HG02884 (cell line): ENCODE measurements at regions not wholly inside any gene's neighbourhood (a gene's known extent, or its start where the extent isn't known, plus 50 kb on each side); places are given as distances from the start of the nearest gene placed in this dataset.

Experiments
- ATAC-seq: cut with Tn5 transposase; IDR thresholded peaks from one replicate; pipeline ENCODE4 v1.9.1; 2021; ENCODE audit warnings: mild to moderate bottlenecking, moderate library complexity; ENCODE audit not compliant: unreplicated experiment

DNA sequence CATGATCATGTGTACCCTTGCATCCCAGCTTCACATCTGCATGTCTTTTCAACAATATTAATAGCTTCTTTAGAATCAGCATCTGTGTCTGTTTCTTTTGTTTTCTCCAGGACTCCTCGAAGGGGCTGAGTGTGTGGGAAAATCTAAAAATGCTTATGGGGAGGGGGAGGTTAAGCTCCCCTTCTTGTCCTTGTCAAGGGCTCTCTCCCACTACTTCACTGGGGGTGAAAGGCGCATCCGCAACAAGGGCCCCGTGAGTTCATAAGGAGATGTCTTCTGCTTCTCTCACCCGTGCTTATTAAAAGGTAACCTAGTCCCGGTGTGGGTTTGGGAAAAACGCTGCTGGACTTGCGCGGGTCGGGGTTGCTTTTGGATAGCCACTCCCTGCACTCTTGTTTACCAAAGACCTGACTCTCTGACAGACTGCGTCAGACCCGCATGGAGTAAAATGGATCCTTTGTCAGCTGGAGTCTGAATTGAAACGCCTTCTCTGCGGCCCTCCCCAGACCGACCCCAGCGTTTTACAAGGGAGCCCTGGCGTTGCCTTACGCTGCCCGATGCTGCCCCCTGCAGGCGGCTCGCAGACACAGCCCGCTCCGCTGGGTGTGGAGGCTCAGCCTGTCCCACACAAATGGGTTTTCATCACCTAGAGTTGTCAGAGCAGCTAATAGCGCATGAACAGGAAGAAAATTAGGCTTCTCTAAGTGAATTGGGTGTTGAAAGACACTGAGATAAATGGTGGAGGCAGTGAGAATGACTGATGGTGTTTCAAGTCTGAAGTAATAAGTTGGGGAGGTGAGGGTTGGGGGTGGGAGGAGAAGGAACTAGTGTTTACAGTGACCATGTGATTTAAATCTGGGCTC, 53.8 kb downstream of the IER5 start:
- ATAC-seq: peak; percentile 82

DNA sequence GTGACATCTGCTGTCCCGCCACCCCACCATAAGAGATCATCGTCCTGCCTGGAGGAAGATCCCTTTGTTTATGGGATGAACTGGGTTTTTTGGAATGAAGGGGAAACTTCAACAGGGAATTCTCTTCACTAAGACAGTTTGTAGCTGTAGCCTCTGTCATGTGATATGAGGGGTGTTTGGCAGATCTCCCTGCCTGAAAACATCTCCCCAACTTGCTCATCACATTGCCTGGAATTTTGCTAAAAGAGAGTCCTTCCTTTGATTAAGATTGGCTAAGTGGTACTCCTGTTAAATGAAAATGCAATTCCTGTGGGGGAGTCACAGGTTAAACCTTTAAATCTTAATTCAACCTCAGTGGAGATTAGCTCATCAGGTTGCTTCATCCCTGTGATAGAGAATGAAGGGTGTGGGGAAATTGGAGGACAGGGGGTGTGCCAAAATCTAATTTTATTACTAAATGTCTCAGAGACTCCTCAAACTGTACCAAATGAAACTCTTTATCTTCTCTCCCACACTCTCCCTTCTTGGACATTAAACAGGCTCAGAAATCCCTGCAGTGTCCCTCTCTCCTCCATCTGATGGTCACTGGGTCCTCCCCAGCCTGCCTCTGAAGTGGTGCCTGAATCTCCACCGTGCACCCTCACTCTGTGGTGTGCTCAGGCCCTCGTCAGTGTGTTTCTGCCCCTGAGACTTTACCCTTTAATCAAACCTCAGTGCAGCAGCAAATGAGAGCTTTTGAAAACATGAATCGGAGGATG, 54.8 kb downstream of the IER5 start:
- ATAC-seq: no peak

DNA sequence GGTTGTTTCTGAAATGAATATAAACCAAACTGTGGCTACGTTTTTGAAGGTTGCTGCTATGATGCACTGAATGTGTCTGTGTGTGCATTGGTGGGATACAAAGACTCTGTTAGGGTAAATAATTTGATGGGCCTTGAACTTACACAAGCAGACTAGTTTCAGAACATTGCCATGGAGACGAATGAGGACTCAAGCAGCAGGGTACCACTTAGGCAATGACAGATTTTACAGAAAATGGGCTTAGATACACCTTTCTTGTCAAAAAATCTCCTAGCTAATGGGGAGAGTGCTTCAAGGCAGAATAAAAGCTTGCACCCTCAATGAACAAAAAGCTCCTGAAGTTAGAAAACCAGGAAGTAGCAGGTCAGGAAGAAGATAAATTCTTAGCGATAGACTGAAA, 55.7 kb downstream of the IER5 start:
- ATAC-seq: no peak

- no peak for ATAC-seq
Observed at GRCh38 chr1:181148636-181149035, 60.1 kb downstream of the IER5 start.

DNA sequence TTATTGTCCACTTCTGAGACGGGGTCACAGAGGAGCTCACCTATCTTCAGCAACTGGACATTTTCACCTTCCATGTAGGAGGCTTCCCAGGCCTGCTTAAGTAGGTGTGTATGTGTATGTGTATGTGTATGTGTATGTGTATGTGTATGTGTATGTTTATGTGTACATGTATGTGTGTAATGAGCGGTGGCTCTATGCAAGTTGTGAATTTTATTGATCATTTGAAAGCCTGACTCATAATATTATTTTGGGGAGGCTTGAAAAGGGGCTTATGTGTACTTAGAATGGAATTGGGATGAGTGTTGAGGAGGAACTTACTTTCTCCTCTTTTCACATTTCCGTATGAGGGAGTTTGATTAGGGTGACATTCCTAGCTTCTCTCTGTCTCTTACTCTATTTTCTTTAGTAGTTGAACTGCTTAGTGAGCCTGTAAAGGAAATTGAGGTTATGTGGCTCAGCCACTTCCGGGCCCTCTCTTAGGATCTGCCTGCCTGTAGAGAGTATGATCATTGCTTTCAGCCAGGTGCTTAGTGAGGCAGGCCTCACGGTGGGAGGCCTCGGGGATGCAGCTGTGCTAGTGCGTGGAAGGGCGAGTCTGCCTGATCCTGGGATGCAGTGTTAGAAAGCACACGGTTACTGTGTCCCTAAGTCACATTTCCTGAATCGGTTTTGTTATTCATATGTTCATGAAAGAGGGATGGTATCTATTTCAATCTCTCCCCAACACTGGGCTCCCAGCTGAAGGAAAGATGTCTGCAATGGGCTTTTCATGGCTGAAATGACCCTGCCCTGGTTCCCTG, 61.0 kb downstream of the IER5 start:
- peak; percentile 77 for ATAC-seq

DNA sequence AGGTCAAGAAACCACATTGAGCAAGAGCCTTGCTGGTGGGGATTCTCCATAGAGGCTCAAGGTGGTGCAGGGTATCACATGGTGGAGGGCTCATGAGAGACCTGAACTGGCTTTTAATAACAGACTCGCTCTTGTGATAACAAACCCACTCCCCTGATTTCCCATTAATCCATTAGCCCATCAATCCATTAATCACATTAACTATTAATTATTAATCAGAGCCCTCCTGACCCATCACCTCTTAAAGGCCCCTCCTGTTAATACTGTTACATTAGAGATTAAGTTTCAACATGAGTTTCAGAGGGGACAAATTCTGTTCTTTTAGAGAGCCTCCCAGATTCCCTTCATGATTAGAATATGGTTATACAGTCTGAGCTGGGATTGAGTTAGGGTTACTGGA, 61.8 kb downstream of the IER5 start:
- no peak for ATAC-seq

GRCh38 chr1:181150842-181151241, 62.3 kb downstream of the IER5 start:
- ATAC-seq: no peak

GRCh38 chr1:181151378-181152326, 63.2 kb downstream of the IER5 start:
- ATAC-seq: no peak

GRCh38 chr1:181152892-181153633, 64.6 kb downstream of the IER5 start:
- peak; percentile 70 for ATAC-seq

GRCh38 chr1:181153634-181153961, 65.1 kb downstream of the IER5 start:
- no peak for ATAC-seq

- ATAC-seq: no peak
Observed at GRCh38 chr1:181155339-181155738, 66.8 kb downstream of the IER5 start.

DNA sequence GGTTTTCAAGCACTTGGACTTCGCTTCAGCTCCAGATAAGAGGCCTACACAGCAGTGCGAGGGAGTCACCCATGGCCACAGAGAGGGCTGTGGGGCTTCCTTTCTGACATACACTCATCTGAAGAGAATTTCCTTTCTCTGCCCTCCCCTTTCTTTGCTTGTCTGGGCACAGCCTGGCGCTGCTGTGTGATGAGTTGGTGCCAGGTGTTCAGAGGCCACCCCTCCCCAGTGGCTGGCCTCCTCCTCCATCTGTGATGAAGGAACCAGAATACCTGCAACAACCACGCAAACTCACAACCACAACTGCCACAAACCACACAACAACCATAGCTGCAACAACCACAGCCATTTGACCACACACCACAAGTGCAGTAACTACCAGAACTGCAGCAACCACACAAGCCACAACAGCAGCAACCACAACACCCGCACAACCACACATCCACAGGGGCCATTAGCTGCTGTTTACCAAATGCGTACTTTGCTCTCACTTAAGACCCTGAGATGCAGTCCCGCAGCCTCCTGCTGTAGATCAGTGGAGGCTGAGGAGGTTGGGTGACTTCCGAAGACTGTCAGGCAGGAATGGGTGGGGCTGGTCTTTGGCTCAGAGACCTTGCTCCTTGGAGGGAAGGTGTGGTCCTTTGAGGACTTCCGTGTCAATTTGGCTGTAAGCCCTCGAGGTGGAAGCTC, 71.1 kb downstream of the IER5 start:
- ATAC-seq: no peak

GRCh38 chr1:181160322-181160721, 71.8 kb downstream of the IER5 start:
- no peak for ATAC-seq

DNA sequence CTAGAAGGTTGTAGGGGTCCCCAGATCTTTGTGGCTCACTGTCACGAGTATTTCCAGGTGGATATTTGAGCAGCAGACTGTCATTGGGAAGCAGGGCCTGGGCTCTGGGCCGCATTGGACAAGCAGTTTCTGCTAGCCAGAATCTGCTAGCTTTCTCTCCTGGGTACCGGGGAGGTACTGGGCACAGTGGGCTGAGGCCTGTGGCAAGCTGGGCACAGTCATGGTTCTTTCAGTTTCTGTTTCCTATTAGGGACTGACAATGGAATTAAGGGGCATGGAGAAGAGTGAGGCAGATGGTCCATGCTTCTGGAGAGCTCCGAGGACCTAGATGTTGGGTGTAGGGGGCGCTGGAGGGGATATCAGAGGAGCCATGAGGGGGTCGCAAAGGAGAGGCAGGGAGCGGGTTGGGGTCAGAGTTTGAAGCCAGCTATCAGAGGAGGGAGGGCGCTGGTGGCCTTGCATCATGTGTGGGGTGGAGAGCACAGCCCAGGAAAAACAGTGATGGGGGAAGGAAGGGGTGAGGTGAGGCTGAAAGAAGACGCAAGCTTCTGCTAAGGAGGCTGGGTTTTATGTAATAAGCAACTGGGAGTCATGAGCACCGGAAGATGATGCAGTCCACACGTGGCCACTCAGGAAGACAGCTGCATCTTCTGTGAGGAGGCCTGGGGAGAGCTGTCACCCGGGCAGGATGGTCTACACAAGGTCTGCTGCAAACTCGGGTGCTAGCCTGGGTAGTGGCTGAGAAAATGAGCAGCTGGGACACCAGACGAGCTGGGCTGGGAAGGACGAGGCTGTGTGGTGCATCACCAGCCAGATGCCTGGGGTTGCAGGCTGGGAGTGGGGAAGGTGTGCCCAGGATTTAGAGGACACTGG, 72.7 kb downstream of the IER5 start:
- ATAC-seq: no peak

DNA sequence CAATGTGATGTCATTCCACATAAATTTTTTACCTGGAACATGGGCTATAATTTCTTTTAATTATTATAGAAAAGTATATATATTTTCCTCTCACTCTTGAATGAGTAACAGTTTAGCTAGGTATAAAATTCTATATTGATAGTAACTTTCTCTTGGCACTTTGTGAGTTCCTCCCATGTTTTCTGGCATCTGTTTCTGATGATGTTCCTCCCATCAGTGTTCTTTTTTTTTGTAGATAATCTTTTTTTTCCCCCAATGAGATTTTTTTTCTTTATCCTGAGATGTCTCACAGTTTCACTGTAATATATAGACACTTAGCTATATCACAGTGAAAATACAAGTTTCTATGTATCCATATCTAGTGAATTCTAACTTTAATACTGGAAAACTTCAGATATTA, 75.2 kb downstream of the IER5 start:
- ATAC-seq: no peak

- peak; percentile 88 for ATAC-seq
Observed at GRCh38 chr1:181166377-181167196, 78.1 kb downstream of the IER5 start.

- no peak for ATAC-seq
Observed at GRCh38 chr1:181169281-181169865, 80.9 kb downstream of the IER5 start.
